B cell (primary cell): ENCODE measurements at regions not wholly inside any gene's neighbourhood (a gene's known extent, or its start where the extent isn't known, plus 50 kb on each side); places are given as distances from the start of the nearest gene placed in this dataset.

Experiments used
- CTCF ChIP-seq: fragments of 200-600 bp; IDR thresholded peaks from one replicate; pipeline ENCODE4 v1.8.0; 2022; ENCODE audit warnings: antibody characterized with exemption, mild to moderate bottlenecking
- EZH2 ChIP-seq: IDR thresholded peaks from 2 replicates; pipeline ENCODE4 v1.6.1; 2012; ENCODE audit warnings: borderline replicate concordance, low read depth, mild to moderate bottlenecking, moderate library complexity, low read length; ENCODE audit not compliant: insufficient read depth, poor library complexity, severe bottlenecking

DNA sequence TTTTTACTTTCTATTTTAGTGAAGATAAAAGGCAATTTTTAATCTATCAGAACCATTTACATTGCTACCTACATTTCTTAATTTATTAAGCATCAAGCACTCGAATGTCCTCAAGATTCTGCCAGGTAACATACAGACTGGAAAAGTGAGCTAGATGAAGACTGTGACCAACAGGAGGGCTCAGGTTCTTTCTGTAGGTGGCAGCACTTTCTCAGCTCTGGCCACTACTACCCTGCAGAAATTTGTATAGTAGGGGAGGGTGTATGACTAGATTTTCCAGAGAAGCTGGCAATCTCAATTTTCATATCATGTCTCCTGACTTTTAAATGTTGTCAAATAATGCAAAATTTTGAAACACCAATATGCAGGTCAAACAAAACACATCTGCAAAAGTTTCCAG, 165.0 kb upstream of the SUCLG2 start:
- no peak for TF ChIP-seq CTCF
- no peak for TF ChIP-seq EZH2
